GM12878 (cell line): ENCODE measurements at regions not wholly inside any gene's neighbourhood (a gene's known extent, or its start where the extent isn't known, plus 50 kb on each side); places are given as distances from the start of the nearest gene placed in this dataset.

Experiments
- DPF2 ChIP-seq: fragments of 450-650 bp; IDR thresholded peaks from 2 replicates; pipeline ENCODE4 v1.6.1; 2017; ENCODE audit warnings: mild to moderate bottlenecking
- E2F4 ChIP-seq: IDR thresholded peaks from 2 replicates; pipeline ENCODE4 v1.6.1; 2012; ENCODE audit warnings: low read depth, low read length, improper control_type of control experiment
- FOS ChIP-seq: IDR thresholded peaks from 3 replicates; pipeline ENCODE4 v1.6.1; 2011; ENCODE audit warnings: borderline replicate concordance; ENCODE audit not compliant: insufficient read length; ENCODE audit errors: extremely low read depth
- IKZF2 ChIP-seq, 2 experiments: fragments of 450-650 bp; IDR thresholded peaks; 2 replicates each; pipeline ENCODE4 v1.6.1; 2017; ENCODE audit warnings: mild to moderate bottlenecking in 2 of 2, moderate library complexity in 2 of 2
- IRF4 ChIP-seq: IDR thresholded peaks from 2 replicates; pipeline ENCODE4 v1.6.1; 2011; ENCODE audit warnings: low read depth, low read length
- MEF2B ChIP-seq: fragments of 450-650 bp; IDR thresholded peaks from 2 replicates; pipeline ENCODE4 v1.6.1; 2018; ENCODE audit warnings: mild to moderate bottlenecking, moderate library complexity; ENCODE audit not compliant: partially characterized antibody, poor library complexity, severe bottlenecking
- MYB ChIP-seq: fragments of 150-350 bp; IDR thresholded peaks from 2 replicates; pipeline ENCODE4 v1.6.1; 2014; ENCODE audit warnings: mild to moderate bottlenecking, low read depth, low read length, borderline replicate concordance
- NFIC ChIP-seq: IDR thresholded peaks from 2 replicates; pipeline ENCODE4 v1.6.1; 2012; ENCODE audit warnings: low read depth, mild to moderate bottlenecking, inconsistent platforms, low read length, moderate library complexity
- NR2C1 ChIP-seq: fragments of 450-650 bp; IDR thresholded peaks from 2 replicates; pipeline ENCODE4 v1.6.1; 2017; ENCODE audit warnings: antibody characterized with exemption, mild to moderate bottlenecking, moderate library complexity
- NR2C2 ChIP-seq: IDR thresholded peaks from 2 replicates; pipeline ENCODE4 v1.6.1; 2011; ENCODE audit warnings: borderline replicate concordance, low read depth; ENCODE audit not compliant: control insufficient read depth, insufficient read length
- POLR2AphosphoS5 ChIP-seq: IDR thresholded peaks from 2 replicates; pipeline ENCODE4 v1.6.1; 2011; ENCODE audit warnings: mild to moderate bottlenecking, low read length, inconsistent platforms
- PRDM15 ChIP-seq: fragments of 450-650 bp; formaldehyde crosslinking; IDR thresholded peaks from 2 replicates; pipeline ENCODE4 v1.4.0; 2020; ENCODE audit warnings: mild to moderate bottlenecking, moderate library complexity
- STAT3 ChIP-seq: IDR thresholded peaks from 2 replicates; pipeline ENCODE4 v1.6.1; 2011; ENCODE audit warnings: low read depth, low read length, improper control_type of control experiment
- SUZ12 ChIP-seq: fragments of 200-600 bp; sonication (generic); IDR thresholded peaks from one replicate; pipeline ENCODE4 v1.6.1; 2018; ENCODE audit warnings: antibody characterized with exemption, mild to moderate bottlenecking; ENCODE audit not compliant: unreplicated experiment
- TBL1XR1 ChIP-seq: IDR thresholded peaks from 2 replicates; pipeline ENCODE4 v1.6.1; 2012; ENCODE audit warnings: low read depth, low read length, improper control_type of control experiment
- YY1 ChIP-seq: IDR thresholded peaks from 2 replicates; pipeline ENCODE4 v1.6.1; 2011; ENCODE audit warnings: low read depth, mild to moderate bottlenecking, low read length
- ZNF24 ChIP-seq: fragments of 450-650 bp; IDR thresholded peaks from 2 replicates; pipeline ENCODE4 v1.6.1; 2017; ENCODE audit warnings: antibody characterized with exemption, mild to moderate bottlenecking
- ZNF592 ChIP-seq: fragments of 450-650 bp; IDR thresholded peaks from 2 replicates; pipeline ENCODE4 v1.6.1; 2017; ENCODE audit warnings: mild to moderate bottlenecking, moderate library complexity

GRCh38 chr11:119481021-119481666 lies 58.2 kb upstream of the THY1 start (continued):
- TF ChIP-seq PRDM15 (CRISPR knock-in tag), result no peak
- TF ChIP-seq NR2C2, result no peak
- no peak for TF ChIP-seq E2F4
- no peak for TF ChIP-seq TBL1XR1
- no peak for TF ChIP-seq SUZ12
- TF ChIP-seq ZNF592, result no peak
- peak; percentile 91 for TF ChIP-seq YY1
- no peak for TF ChIP-seq IRF4
- peak; percentile 54 for TF ChIP-seq MEF2B
- no peak for TF ChIP-seq POLR2AphosphoS5
- no peak for TF ChIP-seq NFIC
- no peak for TF ChIP-seq NR2C1
- no peak for TF ChIP-seq DPF2
- 0 out of 4 replicates have a peak, but pooled peaks of 1 of the 2 experiments have one; percentile 24 for TF ChIP-seq IKZF2 (IDR thresholded peaks at IDR 0.05)
- TF ChIP-seq ZNF24, result peak; percentile 91
- TF ChIP-seq MYB, result no peak
- no peak for TF ChIP-seq STAT3
- TF ChIP-seq FOS, result no peak
